Adrenal gland (tissue), 9 donors: ENCODE measurements at regions not wholly inside any gene's neighbourhood (a gene's known extent, or its start where the extent isn't known, plus 50 kb on each side); places are given as distances from the start of the nearest gene placed in this dataset.

Experiments used
- DNase-seq, 7 donors: peaks; one replicate each; pipeline ENCODE4 v3.0.0-alpha.2; 2019 to 2020
- H3K27ac ChIP-seq, 5 donors: fragments of 200-600 bp; sonication (generic) in 4 of 5; 1 replicate in 3 of 5; 2 replicates in 2 of 5; pipeline versions ENCODE4 v1.5.1 to v1.8.0; 2016 to 2020; ENCODE audit warnings: mild to moderate bottlenecking in 1 of 5
- H3K27me3 ChIP-seq: fragments of 200-600 bp; 2 replicates; pipeline ENCODE4 v1.8.0; 2021
- H3K36me3 ChIP-seq, 2 donors: fragments of 200-600 bp; replicated peaks in 1 of 2; 1 replicate in 1 of 2; 2 replicates in 1 of 2; pipeline versions ENCODE4 v1.5.1 to v1.8.0; 2018 to 2022
- H3K4me1 ChIP-seq, 2 donors: fragments of 200-600 bp; replicated peaks in 1 of 2; 1 replicate in 1 of 2; 2 replicates in 1 of 2; pipeline versions ENCODE4 v1.5.1 to v1.8.0; 2018 to 2021
- H3K4me3 ChIP-seq, 4 donors: fragments of 200-600 bp; sonication (generic) in 3 of 4; one replicate each; pipeline ENCODE4 v1.5.1; 2016 to 2018
- H3K9me3 ChIP-seq, 3 donors: fragments of 200-600 bp; sonication (generic) in 1 of 3; replicated peaks in 1 of 3; 1 replicate in 2 of 3; 2 replicates in 1 of 3; pipeline versions ENCODE4 v1.5.1 to v1.8.0; 2016 to 2021
- CTCF ChIP-seq, 6 experiments: fragments of 450-650 bp in 4 of 6; fragments of 200-600 bp in 2 of 6; sonication (generic) in 1 of 6; IDR thresholded peaks; 1 replicate in 5 of 6; 2 replicates in 1 of 6; pipeline versions ENCODE4 v1.5.1 to v1.8.0; 2016 to 2021; ENCODE audit warnings: antibody characterized with exemption in 6 of 6, mild to moderate bottlenecking in 2 of 6, moderate library complexity in 1 of 6
- POLR2A ChIP-seq, 2 donors: fragments of 450-650 bp; IDR thresholded peaks; one replicate each; pipeline ENCODE4 v1.6.1; 2017; ENCODE audit warnings: antibody characterized with exemption in 2 of 2, mild to moderate bottlenecking in 2 of 2, moderate library complexity in 1 of 2
- WGBS, 4 donors: extraction: QIAGEN DNeasy Blood & Tissue Kit in 2 of 4; methylation state at CpG; one replicate each; pipeline versions ENCODE4 v1.1.5 to v1.1.7; 2013 to 2017; 5-methylcytosine and 5-hydroxymethylcytosine counted together
- intact Hi-C, 2 donors: fragments of 100-400 bp; cut with DNase I; formaldehyde crosslinking; loops; one replicate each; pipeline versions ENCODE4 v1.14.1 to v1.15.0; 2022 to 2023
- donor health status: healthy with polysubstance abuse.
- donor health status: Bipolar disorder and iron deficiency.
- donor health status: DM: yes; HTN: yes; CAD: no.
- donor health status: DM: no; HTN: no; CAD: no.
- donor health status: DM: no; HTN: no; CAD: no.

GRCh38 chr16:86834451-86835035, 256.2 kb downstream of the FOXL1 start:
- H3K27ac ChIP-seq, result no peak overlapping the region
- H3K27me3 ChIP-seq, result no peaks in the 10 kb centered on the region
- no peak overlapping the region for H3K4me3 ChIP-seq
- intact Hi-C loops, result no loop called here
- TF ChIP-seq CTCF (IDR thresholded peaks at IDR 0.05) (no peak), POLR2A (IDR thresholded peaks at IDR 0.05) (no peak)
- 67 to 79% (median 71%) methylated on average over 15 to 22 of the region's 22 CpGs for WGBS, 4 donors
- H3K9me3 ChIP-seq, result no peaks in the 10 kb centered on the region
- no peak for DNase-seq
- no peaks in the 10 kb centered on the region for H3K36me3 ChIP-seq
- H3K4me1 ChIP-seq, result peaks cover 0 to 5% of the 10 kb centered on the region in 2 donors

- TF ChIP-seq CTCF (IDR thresholded peaks at IDR 0.05) (no peak), POLR2A (IDR thresholded peaks at IDR 0.05) (no peak)
- intact Hi-C loops, result no loop called here
- peaks cover 0 to 5% of the 10 kb centered on the region in 2 donors for H3K4me1 ChIP-seq
- no peaks in the 10 kb centered on the region for H3K27me3 ChIP-seq
- H3K36me3 ChIP-seq, result no peaks in the 10 kb centered on the region
- no peak overlapping the region for H3K27ac ChIP-seq
- DNase-seq, result no peak
- WGBS, 4 donors, result 91 to 96% (median 94%) methylated on average over 8 to 14 of the region's 18 CpGs
- no peak overlapping the region for H3K4me3 ChIP-seq
- no peaks in the 10 kb centered on the region for H3K9me3 ChIP-seq
Observed at GRCh38 chr16:86835982-86836381, 257.6 kb downstream of the FOXL1 start.

- WGBS, 4 donors, result 43 to 60% (median 58%) methylated on average over 6 to 11 of the region's 11 CpGs
- Histone ChIP-seq H3K4me3 (no peak overlapping the region), H3K36me3 (no peaks in the 10 kb centered on the region), H3K27me3 (no peaks in the 10 kb centered on the region), H3K9me3 (no peaks in the 10 kb centered on the region), H3K4me1 (peaks cover 0 to 5% of the 10 kb centered on the region in 2 donors), H3K27ac (peak overlapping the region in 2 of 5 donors; percentile 8 to 38)
- intact Hi-C loops, result no loop called here
- peak; percentile 30 to 53 (median 39) for DNase-seq
- TF ChIP-seq CTCF (IDR thresholded peaks at IDR 0.05) (no peak), POLR2A (IDR thresholded peaks at IDR 0.05) (no peak)
Observed at GRCh38 chr16:86836503-86837129, 258.3 kb downstream of the FOXL1 start.

- intact Hi-C loops, result no loop called here
- WGBS, 4 donors, result 88 to 92% (median 89%) methylated on average over 12 of the region's 12 CpGs
- TF ChIP-seq CTCF (IDR thresholded peaks at IDR 0.05) (no peak), POLR2A (IDR thresholded peaks at IDR 0.05) (no peak)
Observed at GRCh38 chr16:86843812-86844211, 265.5 kb downstream of the FOXL1 start.

More at GRCh38 chr16:86843812-86844211, 265.5 kb downstream of the FOXL1 start:
- Histone ChIP-seq H3K4me1 (no peaks in the 10 kb centered on the region), H3K9me3 (no peaks in the 10 kb centered on the region), H3K36me3 (no peaks in the 10 kb centered on the region), H3K4me3 (no peak overlapping the region), H3K27me3 (no peaks in the 10 kb centered on the region), H3K27ac (no peak overlapping the region)
- DNase-seq, result no peak
